Tibial artery (tissue), 4 donors: ENCODE measurements at regions not wholly inside any gene's neighbourhood (a gene's known extent, or its start where the extent isn't known, plus 50 kb on each side); places are given as distances from the start of the nearest gene placed in this dataset.

Experiments used
- DNase-seq, 2 donors: peaks; one replicate each; pipeline ENCODE4 v3.0.0-alpha.2; 2019
- H3K27ac ChIP-seq, 2 donors: fragments of 200-600 bp; sonication (generic) in 1 of 2; 1 replicate in 1 of 2; 2 replicates in 1 of 2; pipeline ENCODE4 v1.5.1; 2018 to 2019; ENCODE audit warnings: mild to moderate bottlenecking in 1 of 2
- H3K27me3 ChIP-seq, 2 donors: fragments of 200-600 bp; sonication (generic) in 1 of 2; one replicate each; pipeline versions ENCODE4 v1.5.1 to v1.6.0; 2016 to 2019
- H3K36me3 ChIP-seq, 3 donors: fragments of 200-600 bp; sonication (generic) in 2 of 3; one replicate each; pipeline ENCODE4 v1.5.1; 2016 to 2019; ENCODE audit warnings: mild to moderate bottlenecking in 2 of 3
- H3K4me1 ChIP-seq, 4 donors: fragments of 200-600 bp; sonication (generic) in 2 of 4; 1 replicate in 3 of 4; 2 replicates in 1 of 4; pipeline ENCODE4 v1.5.1; 2016 to 2019
- H3K4me3 ChIP-seq, 2 donors: fragments of 200-600 bp; sonication (generic) in 1 of 2; 1 replicate in 1 of 2; 2 replicates in 1 of 2; pipeline ENCODE4 v1.5.1; 2018 to 2019; ENCODE audit warnings: mild to moderate bottlenecking in 2 of 2
- H3K9me3 ChIP-seq, 3 donors: fragments of 200-600 bp; sonication (generic) in 1 of 3; one replicate each; pipeline ENCODE4 v1.5.1; 2016 to 2019
- intact Hi-C: fragments of 100-400 bp; cut with DNase I; formaldehyde crosslinking; loops from one replicate; pipeline ENCODE4 v1.15.0; 2023; ENCODE audit warnings: low total_unique reads
- TF ChIP-seq, protein P1 (sequence below), 2 experiments: fragments of 200-600 bp in 1 of 2; fragments of 450-650 bp in 1 of 2; IDR thresholded peaks; one replicate each; pipeline ENCODE4 v1.5.1; 2017 to 2019; ENCODE audit warnings: antibody characterized with exemption in 2 of 2, mild to moderate bottlenecking in 1 of 2, moderate library complexity in 1 of 2

DNA sequence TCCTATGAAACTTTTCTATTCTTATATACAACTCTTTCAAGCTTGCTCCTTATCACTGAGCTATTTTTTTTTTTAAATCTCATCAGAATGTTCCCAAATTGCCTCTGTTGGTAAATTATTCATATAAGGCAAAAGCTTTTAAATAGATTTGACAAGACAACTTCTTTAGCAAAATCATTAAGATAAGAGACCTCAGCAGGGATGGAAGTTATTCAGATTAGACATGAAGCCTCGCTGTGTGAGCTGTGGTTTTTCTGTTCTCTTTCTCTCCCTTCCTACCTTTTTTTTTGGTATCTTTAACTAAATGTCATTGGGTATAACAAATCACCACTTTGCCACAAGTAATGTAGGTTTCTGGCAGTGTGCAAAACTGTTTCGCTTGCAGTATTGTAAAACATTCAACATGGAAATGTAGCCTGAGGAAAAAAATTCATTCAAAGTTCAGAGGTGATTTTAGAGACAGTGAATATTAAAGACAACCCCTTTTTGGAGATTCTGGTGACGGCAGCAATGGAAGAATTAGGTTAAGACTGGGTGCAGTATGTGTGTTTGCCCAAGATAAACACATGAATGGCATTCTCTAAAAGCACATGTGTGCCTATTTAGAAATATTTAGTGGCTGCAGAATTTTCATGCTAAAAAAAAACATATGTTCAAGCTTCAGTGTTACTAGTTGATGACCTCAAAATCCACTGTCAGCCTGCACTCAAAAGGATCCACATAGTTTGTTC, 467.1 kb downstream of the ZNF608 start:
- no peak overlapping the region for H3K27ac ChIP-seq
- TF ChIP-seq, protein P1, sequence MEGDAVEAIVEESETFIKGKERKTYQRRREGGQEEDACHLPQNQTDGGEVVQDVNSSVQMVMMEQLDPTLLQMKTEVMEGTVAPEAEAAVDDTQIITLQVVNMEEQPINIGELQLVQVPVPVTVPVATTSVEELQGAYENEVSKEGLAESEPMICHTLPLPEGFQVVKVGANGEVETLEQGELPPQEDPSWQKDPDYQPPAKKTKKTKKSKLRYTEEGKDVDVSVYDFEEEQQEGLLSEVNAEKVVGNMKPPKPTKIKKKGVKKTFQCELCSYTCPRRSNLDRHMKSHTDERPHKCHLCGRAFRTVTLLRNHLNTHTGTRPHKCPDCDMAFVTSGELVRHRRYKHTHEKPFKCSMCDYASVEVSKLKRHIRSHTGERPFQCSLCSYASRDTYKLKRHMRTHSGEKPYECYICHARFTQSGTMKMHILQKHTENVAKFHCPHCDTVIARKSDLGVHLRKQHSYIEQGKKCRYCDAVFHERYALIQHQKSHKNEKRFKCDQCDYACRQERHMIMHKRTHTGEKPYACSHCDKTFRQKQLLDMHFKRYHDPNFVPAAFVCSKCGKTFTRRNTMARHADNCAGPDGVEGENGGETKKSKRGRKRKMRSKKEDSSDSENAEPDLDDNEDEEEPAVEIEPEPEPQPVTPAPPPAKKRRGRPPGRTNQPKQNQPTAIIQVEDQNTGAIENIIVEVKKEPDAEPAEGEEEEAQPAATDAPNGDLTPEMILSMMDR (IDR thresholded peaks at IDR 0.05): no peak
- no peaks in the 10 kb centered on the region for H3K27me3 ChIP-seq

DNA sequence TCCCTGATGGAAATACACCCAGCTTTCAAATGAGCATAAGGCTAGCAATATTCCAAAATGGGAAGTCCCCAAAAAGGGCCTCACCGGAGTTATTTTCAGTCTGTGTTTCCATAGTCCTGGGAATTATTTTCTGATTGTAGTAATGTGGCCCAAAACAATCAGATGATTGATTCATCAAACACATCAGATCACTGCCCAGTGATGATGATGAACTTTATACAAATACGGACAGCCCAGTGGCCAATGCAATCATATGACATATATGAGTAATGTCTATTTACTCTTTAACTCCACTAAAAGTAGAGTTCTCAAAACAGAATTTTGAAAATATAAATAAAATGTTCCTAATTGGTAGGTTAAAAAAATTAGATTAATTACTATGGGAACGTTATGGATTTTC, 467.8 kb downstream of the ZNF608 start:
- H3K4me1 ChIP-seq: no peaks in the 10 kb centered on the region
- DNase-seq: no peak
- no peak overlapping the region for H3K27ac ChIP-seq
- no peaks in the 10 kb centered on the region for H3K36me3 ChIP-seq
- TF ChIP-seq, protein P1 (IDR thresholded peaks at IDR 0.05): no peak
- intact Hi-C loops: no loop called here
- no peak overlapping the region for H3K4me3 ChIP-seq
- no peaks in the 10 kb centered on the region for H3K9me3 ChIP-seq
- no peaks in the 10 kb centered on the region for H3K27me3 ChIP-seq

More for the DNA sequence above, 467.1 kb downstream of the ZNF608 start:
- Histone ChIP-seq H3K36me3 (no peaks in the 10 kb centered on the region), H3K9me3 (no peaks in the 10 kb centered on the region), H3K4me3 (no peak overlapping the region), H3K4me1 (no peaks in the 10 kb centered on the region)
- DNase-seq: no peak
- intact Hi-C loops: no loop called here

DNA sequence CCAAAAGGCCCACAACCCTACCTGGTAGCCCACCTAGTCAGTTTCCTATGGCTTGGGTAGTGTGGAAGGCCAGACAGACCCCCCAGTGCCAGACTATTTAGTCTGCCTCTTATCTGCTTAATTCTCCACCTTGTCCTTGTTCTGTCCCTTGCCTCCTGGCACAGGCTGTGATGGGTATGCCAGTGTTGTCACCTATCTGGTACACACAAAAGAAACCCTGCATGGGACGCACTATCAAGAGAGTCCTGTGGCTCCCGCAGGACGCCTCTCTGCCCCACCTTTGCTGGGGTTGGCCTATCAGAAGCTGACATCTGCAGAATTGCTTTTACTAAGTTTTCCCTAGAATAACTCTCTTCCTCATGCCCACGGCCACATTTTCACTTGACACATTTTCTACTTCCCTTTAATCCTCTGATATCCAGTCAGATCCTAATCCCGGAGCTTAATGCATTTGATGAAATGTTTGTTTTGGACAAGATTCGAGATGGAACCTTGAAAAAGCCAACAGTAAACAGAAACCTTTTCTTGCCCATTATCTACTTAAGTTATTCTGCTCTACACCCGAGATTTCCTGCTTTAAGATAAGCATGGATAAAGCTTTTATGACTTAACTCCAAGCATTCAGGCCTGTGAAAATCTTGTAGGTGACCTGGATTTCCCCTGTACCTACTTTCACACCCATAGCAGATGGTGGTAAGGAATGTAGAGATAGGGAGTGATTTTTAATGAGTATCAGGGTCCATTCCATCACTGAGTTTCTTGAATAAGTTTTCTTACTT, 468.5 kb downstream of the ZNF608 start:
- Histone ChIP-seq H3K4me1 (no peaks in the 10 kb centered on the region), H3K27me3 (no peaks in the 10 kb centered on the region), H3K4me3 (no peak overlapping the region), H3K27ac (no peak overlapping the region), H3K36me3 (no peaks in the 10 kb centered on the region), H3K9me3 (no peaks in the 10 kb centered on the region)
- no peak for DNase-seq
- intact Hi-C loops: no loop called here
- TF ChIP-seq, protein P1 (IDR thresholded peaks at IDR 0.05): no peak

DNA sequence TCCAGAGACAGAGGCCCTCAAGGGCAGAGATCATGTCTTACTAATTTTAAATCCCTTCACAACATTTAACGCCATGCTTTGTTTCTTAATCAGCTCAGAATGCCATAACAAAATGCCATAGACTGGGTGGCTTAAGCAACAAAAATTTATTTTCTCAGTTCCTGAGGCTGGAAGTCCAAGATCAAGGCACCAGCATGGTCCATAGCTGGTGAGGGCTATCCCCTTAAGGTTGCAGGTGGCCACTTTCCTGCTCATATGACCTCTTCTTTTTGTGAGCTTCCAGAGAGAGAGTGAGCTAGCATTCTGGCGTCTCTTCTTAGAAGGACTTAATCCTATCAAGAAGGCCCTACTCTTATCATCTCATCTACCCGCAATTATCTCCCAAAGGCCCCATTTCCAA, 470.3 kb downstream of the ZNF608 start:
- no peaks in the 10 kb centered on the region for H3K27me3 ChIP-seq
- H3K27ac ChIP-seq: no peak overlapping the region
- H3K9me3 ChIP-seq: no peaks in the 10 kb centered on the region
- TF ChIP-seq, protein P1 (IDR thresholded peaks at IDR 0.05): no peak
- no peak overlapping the region for H3K4me3 ChIP-seq
- no peaks in the 10 kb centered on the region for H3K4me1 ChIP-seq
- DNase-seq: no peak
- no peaks in the 10 kb centered on the region for H3K36me3 ChIP-seq
- intact Hi-C loops: no loop called here

DNA sequence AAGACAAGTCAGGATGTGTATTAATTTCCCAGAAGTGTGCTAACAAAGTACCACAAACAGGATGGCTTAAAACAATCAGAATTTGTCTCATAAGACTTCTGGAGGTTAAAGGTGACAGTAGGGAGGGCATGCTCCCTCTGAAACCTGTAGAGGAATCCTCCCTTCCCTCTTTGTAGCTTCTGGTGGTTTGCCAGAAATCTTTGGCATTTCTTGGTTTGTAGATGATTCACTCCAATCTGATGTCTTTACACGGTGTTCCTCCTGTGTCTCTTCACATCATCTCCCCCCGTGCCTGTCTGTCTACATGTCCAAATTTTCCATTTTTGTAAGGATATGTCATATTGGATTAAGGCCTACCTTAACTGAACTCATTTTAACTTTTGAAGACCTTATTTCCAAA, 471.5 kb downstream of the ZNF608 start:
- intact Hi-C loops: no loop called here
- no peak for DNase-seq
- Histone ChIP-seq H3K4me1 (no peaks in the 10 kb centered on the region), H3K36me3 (no peaks in the 10 kb centered on the region), H3K9me3 (no peaks in the 10 kb centered on the region), H3K4me3 (no peak overlapping the region), H3K27ac (no peak overlapping the region), H3K27me3 (no peaks in the 10 kb centered on the region)
- TF ChIP-seq, protein P1 (IDR thresholded peaks at IDR 0.05): no peak
